GM12865 (cell line): ENCODE measurements at regions not wholly inside any gene's neighbourhood (a gene's known extent, or its start where the extent isn't known, plus 50 kb on each side); places are given as distances from the start of the nearest gene placed in this dataset.
"Not testable (repeated sequence)": the region's sequence is repeated elsewhere in the genome, so short reads cannot be mapped to it uniquely, and the experiment has no call there.

Experiments
- DNase-seq: peaks from one replicate; pipeline ENCODE4 v3.0.0; 2010; ENCODE audit warnings: low read depth
- H3K4me3 ChIP-seq: 2 replicates; pipeline ENCODE4 v1.5.1; 2011; ENCODE audit warnings: mild to moderate bottlenecking, low read depth, low read length, control low read depth
- CTCF ChIP-seq: IDR thresholded peaks from 2 replicates; pipeline ENCODE4 v1.5.1; 2011; ENCODE audit warnings: low read length, control low read depth, low read depth, inconsistent platforms; ENCODE audit not compliant: insufficient read depth; ENCODE audit errors: missing control alignments

GRCh38 chr17:13154398-13154797, 136.6 kb upstream of the ELAC2 start:
- H3K4me3 ChIP-seq = no peak overlapping the region
- no peak for TF ChIP-seq CTCF
- no peak for DNase-seq

- H3K4me3 ChIP-seq = no peak overlapping the region
- DNase-seq = no peak
- no peak for TF ChIP-seq CTCF
These were observed 135.2 kb upstream of the ELAC2 start for GRCh38 chr17:13153036-13153435.

- no peak for TF ChIP-seq CTCF
- DNase-seq = no peak
These were observed 134.7 kb upstream of the ELAC2 start for GRCh38 chr17:13152501-13152900.

GRCh38 chr17:13150738-13151137, 132.9 kb upstream of the ELAC2 start:
- not testable (repeated sequence) for DNase-seq, H3K4me3 ChIP-seq

More at GRCh38 chr17:13152501-13152900, 134.7 kb upstream of the ELAC2 start:
- no peak overlapping the region for H3K4me3 ChIP-seq

GRCh38 chr17:13143001-13143400, 125.2 kb upstream of the ELAC2 start:
- TF ChIP-seq CTCF = no peak
- no peak overlapping the region for H3K4me3 ChIP-seq
- DNase-seq = no peak

- no peak for DNase-seq
- no peak for TF ChIP-seq CTCF
- no peak overlapping the region for H3K4me3 ChIP-seq
These were observed 122.9 kb upstream of the ELAC2 start for GRCh38 chr17:13140750-13141149.

GRCh38 chr17:13135506-13135905, 117.7 kb upstream of the ELAC2 start:
- TF ChIP-seq CTCF = no peak
- H3K4me3 ChIP-seq = no peak overlapping the region
- DNase-seq = no peak

GRCh38 chr17:13134076-13134475, 116.2 kb upstream of the ELAC2 start:
- no peak for DNase-seq
- no peak overlapping the region for H3K4me3 ChIP-seq
- no peak for TF ChIP-seq CTCF
